HG03064 (cell line): ENCODE measurements at regions not wholly inside any gene's neighbourhood (a gene's known extent, or its start where the extent isn't known, plus 50 kb on each side); places are given as distances from the start of the nearest gene placed in this dataset.

ENCODE experiments used
- ATAC-seq: cut with Tn5 transposase; IDR thresholded peaks from one replicate; pipeline ENCODE4 v1.9.1; 2021; ENCODE audit warnings: low read depth; ENCODE audit not compliant: unreplicated experiment

DNA sequence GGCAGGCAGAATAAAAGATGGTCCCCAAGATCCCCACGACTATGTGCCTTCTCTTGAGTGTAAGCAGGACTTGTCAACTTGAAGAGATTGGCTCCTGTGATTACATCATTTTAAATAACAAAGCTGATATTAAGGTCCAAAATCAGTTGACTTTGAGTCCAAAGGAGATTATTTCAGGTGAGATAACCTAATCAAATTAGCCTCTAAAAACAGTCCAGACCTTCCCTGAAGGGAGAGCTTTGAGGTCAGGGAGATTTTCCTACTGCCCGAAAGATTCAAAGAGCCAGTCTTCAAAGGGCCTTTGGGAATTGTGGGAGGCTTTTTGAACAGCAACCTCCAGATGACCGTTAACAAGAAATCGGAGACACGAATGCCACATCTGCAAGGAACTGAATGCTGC lies 51.5 kb upstream of the NCAM2 start:
- no peak for ATAC-seq
